HG02840 (cell line): ENCODE measurements at regions not wholly inside any gene's neighbourhood (a gene's known extent, or its start where the extent isn't known, plus 50 kb on each side); places are given as distances from the start of the nearest gene placed in this dataset.

ENCODE experiments used
- ATAC-seq: cut with Tn5 transposase; IDR thresholded peaks from one replicate; pipeline ENCODE4 v1.9.1; 2021; ENCODE audit warnings: mild to moderate bottlenecking, moderate library complexity, moderate number of reproducible peaks; ENCODE audit not compliant: unreplicated experiment, low FRiP score

- no peak for ATAC-seq
Measured at GRCh38 chr9:26597542-26598149, 295.0 kb downstream of the CAAP1 start.

GRCh38 chr9:26579056-26579455 lies 313.5 kb downstream of the CAAP1 start:
- no peak for ATAC-seq

GRCh38 chr9:26574898-26575440 lies 317.6 kb downstream of the CAAP1 start:
- no peak for ATAC-seq

- no peak for ATAC-seq
Measured at GRCh38 chr9:26574256-26574655, 318.3 kb downstream of the CAAP1 start.

- ATAC-seq = no peak
Measured at GRCh38 chr9:26567976-26568375, 324.6 kb downstream of the CAAP1 start.

- ATAC-seq = no peak
Measured at GRCh38 chr9:26566141-26566540, 326.5 kb downstream of the CAAP1 start.

- ATAC-seq = no peak
Measured at GRCh38 chr9:26565118-26565517, 327.5 kb downstream of the CAAP1 start.

- ATAC-seq = no peak
Measured at GRCh38 chr9:26562338-26562737, 330.3 kb downstream of the CAAP1 start.

GRCh38 chr9:26561928-26562327 lies 330.7 kb downstream of the CAAP1 start:
- no peak for ATAC-seq

GRCh38 chr9:26559506-26559905 lies 333.1 kb downstream of the CAAP1 start:
- no peak for ATAC-seq

- no peak for ATAC-seq
Measured at GRCh38 chr9:26551971-26552370, 340.6 kb downstream of the CAAP1 start.

- no peak for ATAC-seq
Measured at GRCh38 chr9:26551451-26551850, 341.2 kb downstream of the CAAP1 start.

GRCh38 chr9:26548781-26549290 lies 343.8 kb downstream of the CAAP1 start:
- ATAC-seq = no peak

- ATAC-seq = no peak
Measured at GRCh38 chr9:26539867-26540493, 352.6 kb downstream of the CAAP1 start.

GRCh38 chr9:26537211-26537610 lies 355.4 kb downstream of the CAAP1 start:
- no peak for ATAC-seq

- ATAC-seq = no peak
Measured at GRCh38 chr9:26535151-26535550, 357.5 kb downstream of the CAAP1 start.

- ATAC-seq = no peak
Measured at GRCh38 chr9:26530841-26531240, 361.8 kb downstream of the CAAP1 start.

GRCh38 chr9:26527931-26528330 lies 364.7 kb downstream of the CAAP1 start:
- ATAC-seq = no peak

- no peak for ATAC-seq
Measured at GRCh38 chr9:26524267-26524666, 368.3 kb downstream of the CAAP1 start.

GRCh38 chr9:26523577-26523976 lies 369.0 kb downstream of the CAAP1 start:
- ATAC-seq = no peak

GRCh38 chr9:26520141-26520540 lies 372.5 kb downstream of the CAAP1 start:
- no peak for ATAC-seq

GRCh38 chr9:26516773-26517343 lies 375.7 kb downstream of the CAAP1 start:
- ATAC-seq = no peak
